SK-N-MC (cell line): ENCODE measurements at regions not wholly inside any gene's neighbourhood (a gene's known extent, or its start where the extent isn't known, plus 50 kb on each side); places are given as distances from the start of the nearest gene placed in this dataset.

Source experiments
- EZH2 ChIP-seq: fragments of 200-600 bp; sonication (generic); IDR thresholded peaks from one replicate; pipeline ENCODE4 v1.6.1; 2017; ENCODE audit warnings: antibody characterized with exemption
- POLR2AphosphoS5 ChIP-seq: IDR thresholded peaks from 2 replicates; pipeline ENCODE4 v1.6.1; 2012; ENCODE audit warnings: mild to moderate bottlenecking, low read depth, low read length, borderline replicate concordance

DNA sequence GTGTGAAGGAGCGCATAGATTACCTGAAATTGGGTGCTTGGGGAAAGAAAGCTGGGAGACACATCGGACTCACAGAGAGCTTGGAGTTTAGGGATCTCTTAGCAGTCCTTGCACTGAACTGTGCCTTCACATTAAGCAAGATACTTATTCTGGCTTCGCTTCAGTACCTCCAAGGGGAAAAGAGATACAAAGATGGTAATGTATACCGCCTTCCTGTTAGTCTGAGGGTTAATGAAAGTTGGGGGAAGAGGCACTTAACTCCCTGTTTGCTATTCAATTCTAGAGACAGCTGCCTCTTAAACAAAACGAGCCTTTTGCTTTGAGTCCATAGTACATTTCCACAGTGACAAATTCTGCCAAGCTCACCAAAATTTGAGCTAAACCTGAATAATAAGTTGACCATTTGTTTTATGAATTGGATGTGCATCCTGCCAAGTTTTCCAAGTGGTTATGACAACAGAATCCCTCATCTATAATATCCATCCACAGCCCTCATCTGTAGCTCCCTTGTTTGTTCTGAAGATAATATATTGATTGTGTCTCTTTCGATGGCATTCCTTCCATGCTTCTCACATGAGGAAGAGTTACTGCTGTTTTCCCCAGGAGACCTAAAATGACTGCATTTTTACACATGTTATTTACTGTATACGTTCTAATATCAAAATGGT, 287.1 kb upstream of the ATP5MC3 start:
- TF ChIP-seq POLR2AphosphoS5 = no peak
- no peak for TF ChIP-seq EZH2
